GM12891 (cell line): ENCODE measurements at regions not wholly inside any gene's neighbourhood (a gene's known extent, or its start where the extent isn't known, plus 50 kb on each side); places are given as distances from the start of the nearest gene placed in this dataset.

ENCODE experiments used
- DNase-seq: peaks from one replicate; pipeline ENCODE4 v3.0.0; 2011; ENCODE audit warnings: low spot score; ENCODE audit not compliant: insufficient read length
- FAIRE-seq: peaks from 2 replicates; lab custom pipeline; 2011; peaks lifted over from hg19 to GRCh38; lab: Jason Lieb, UNC
- PAX5 ChIP-seq: IDR thresholded peaks from 2 replicates; pipeline ENCODE4 v1.6.1; 2011; ENCODE audit warnings: low read length, moderate library complexity, mild to moderate bottlenecking; ENCODE audit not compliant: insufficient read depth, severe bottlenecking
- POLR2A ChIP-seq: IDR thresholded peaks from 2 replicates; pipeline ENCODE4 v1.6.1; 2011; ENCODE audit warnings: low read depth, low read length, control low read depth
- POLR2AphosphoS5 ChIP-seq: IDR thresholded peaks from 2 replicates; pipeline ENCODE4 v1.6.1; 2011; ENCODE audit warnings: low read depth, low read length, control low read depth
- POU2F2 ChIP-seq: IDR thresholded peaks from 2 replicates; pipeline ENCODE4 v1.6.1; 2011; ENCODE audit warnings: low read depth, mild to moderate bottlenecking, control low read depth, low read length, moderate library complexity
- SPI1 ChIP-seq: IDR thresholded peaks from 2 replicates; pipeline ENCODE4 v1.6.1; 2011; ENCODE audit warnings: low read depth, low read length, control low read depth
- TAF1 ChIP-seq: IDR thresholded peaks from 2 replicates; pipeline ENCODE4 v1.6.1; 2011; ENCODE audit warnings: low read depth, low read length, control low read depth

- DNase-seq: no peak
- FAIRE-seq: no peak
- TF ChIP-seq SPI1: no peak
- TF ChIP-seq PAX5: no peak
- no peak for TF ChIP-seq TAF1
- TF ChIP-seq POU2F2: no peak
- TF ChIP-seq POLR2AphosphoS5: no peak
- TF ChIP-seq POLR2A: no peak
These were observed 661.1 kb downstream of the BCL11A start for GRCh38 chr2:59892398-59892797.

- no peak for TF ChIP-seq POU2F2
- no peak for TF ChIP-seq TAF1
- no peak for TF ChIP-seq PAX5
- no peak for TF ChIP-seq POLR2AphosphoS5
- no peak for TF ChIP-seq SPI1
- no peak for TF ChIP-seq POLR2A
- DNase-seq: no peak
- FAIRE-seq: no peak
These were observed 664.1 kb downstream of the BCL11A start for GRCh38 chr2:59889305-59889704.

- no peak for FAIRE-seq
- TF ChIP-seq TAF1 (no peak), POU2F2 (no peak)
- no peak for DNase-seq
These were observed 664.7 kb downstream of the BCL11A start for GRCh38 chr2:59888706-59889105.

GRCh38 chr2:59888015-59888414 is 665.4 kb downstream of the BCL11A start:
- FAIRE-seq: peak; percentile 77
- TF ChIP-seq POLR2AphosphoS5: no peak
- TF ChIP-seq POU2F2: no peak
- no peak for TF ChIP-seq POLR2A
- DNase-seq: peak; percentile 46

GRCh38 chr2:59887366-59887765 is 666.1 kb downstream of the BCL11A start:
- FAIRE-seq: no peak
- no peak for DNase-seq
- no peak for TF ChIP-seq POLR2AphosphoS5
- no peak for TF ChIP-seq POU2F2
- no peak for TF ChIP-seq TAF1
- TF ChIP-seq POLR2A: no peak
- TF ChIP-seq SPI1: no peak
- TF ChIP-seq PAX5: no peak

- no peak for TF ChIP-seq POLR2A
- no peak for TF ChIP-seq POU2F2
- no peak for TF ChIP-seq TAF1
- TF ChIP-seq PAX5: no peak
- TF ChIP-seq SPI1: no peak
- TF ChIP-seq POLR2AphosphoS5: no peak
- no peak for FAIRE-seq
These were observed 666.7 kb downstream of the BCL11A start for GRCh38 chr2:59886759-59887158.

GRCh38 chr2:59885541-59885940 is 667.9 kb downstream of the BCL11A start:
- no peak for TF ChIP-seq PAX5
- no peak for TF ChIP-seq POU2F2
- no peak for TF ChIP-seq POLR2AphosphoS5
- no peak for TF ChIP-seq POLR2A
- no peak for TF ChIP-seq SPI1
- no peak for TF ChIP-seq TAF1
- no peak for DNase-seq
- FAIRE-seq: no peak

More at GRCh38 chr2:59886759-59887158, 666.7 kb downstream of the BCL11A start:
- DNase-seq: no peak

- DNase-seq (no peak), FAIRE-seq (no peak)
- TF ChIP-seq PAX5 (no peak), TAF1 (no peak), POLR2A (no peak), POU2F2 (no peak)
These were observed 669.3 kb downstream of the BCL11A start for GRCh38 chr2:59884166-59884565.

GRCh38 chr2:59882822-59883221 is 670.6 kb downstream of the BCL11A start:
- TF ChIP-seq SPI1: no peak
- TF ChIP-seq POLR2A: no peak
- no peak for TF ChIP-seq PAX5
- no peak for DNase-seq
- FAIRE-seq: no peak

GRCh38 chr2:59882279-59882678 is 671.2 kb downstream of the BCL11A start:
- TF ChIP-seq POLR2AphosphoS5: no peak
- no peak for TF ChIP-seq POLR2A
- TF ChIP-seq PAX5: no peak
- TF ChIP-seq SPI1: no peak
- TF ChIP-seq TAF1: no peak
- TF ChIP-seq POU2F2: no peak
- FAIRE-seq (no peak), DNase-seq (no peak)
